Sigmoid colon (tissue), 6 donors: ENCODE measurements at regions not wholly inside any gene's neighbourhood (a gene's known extent, or its start where the extent isn't known, plus 50 kb on each side); places are given as distances from the start of the nearest gene placed in this dataset.

Source experiments
- DNase-seq: peaks from one replicate; pipeline ENCODE4 v3.0.0-alpha.2; 2019
- H3K27ac ChIP-seq, 4 donors: fragments of 200-600 bp; sonication (generic); one replicate each; pipeline ENCODE4 v1.5.1; 2016 to 2019; ENCODE audit warnings: mild to moderate bottlenecking in 1 of 4
- H3K27me3 ChIP-seq, 3 donors: fragments of 200-600 bp; sonication (generic); one replicate each; pipeline ENCODE4 v1.5.1; 2019; ENCODE audit warnings: mild to moderate bottlenecking in 1 of 3
- H3K36me3 ChIP-seq, 4 donors: fragments of 200-600 bp; sonication (generic); one replicate each; pipeline ENCODE4 v1.5.1; 2016 to 2019
- H3K4me1 ChIP-seq, 4 donors: fragments of 200-600 bp; sonication (generic); one replicate each; pipeline ENCODE4 v1.5.1; 2017 to 2019
- H3K4me3 ChIP-seq, 4 donors: fragments of 200-600 bp; sonication (generic); one replicate each; pipeline ENCODE4 v1.5.1; 2017 to 2019; ENCODE audit warnings: mild to moderate bottlenecking in 2 of 4, moderate library complexity in 1 of 4
- H3K9me3 ChIP-seq, 4 donors: fragments of 200-600 bp in 3 of 4; sonication (generic) in 3 of 4; one replicate each; pipeline versions ENCODE4 v1.5.1 to v1.6.1; 2013 to 2019
- EP300 ChIP-seq, 4 donors: sonication (generic); formaldehyde crosslinking; IDR thresholded peaks; one replicate each; pipeline ENCODE4 v1.6.1; 2017; ENCODE audit warnings: antibody characterized with exemption in 4 of 4
- POLR2A ChIP-seq, 2 donors: fragments of 450-650 bp; IDR thresholded peaks; one replicate each; pipeline ENCODE4 v1.6.1; 2016; ENCODE audit warnings: antibody characterized with exemption in 2 of 2, mild to moderate bottlenecking in 2 of 2, moderate library complexity in 2 of 2
- POLR2AphosphoS5 ChIP-seq, 4 donors: sonication (generic); formaldehyde crosslinking; IDR thresholded peaks; one replicate each; pipeline ENCODE4 v1.6.1; 2017; ENCODE audit warnings: antibody characterized with exemption in 4 of 4
- WGBS, 2 donors: extraction: QIAGEN DNeasy Blood & Tissue Kit; methylation state at CpG; one replicate each; pipeline ENCODE4 v1.1.7; 2013; 5-methylcytosine and 5-hydroxymethylcytosine counted together
- intact Hi-C: fragments of 100-400 bp; cut with DNase I; formaldehyde crosslinking; loops from one replicate; pipeline ENCODE4 v1.15.1; 2023
- TF ChIP-seq, protein P1 (sequence below), 4 experiments: fragments of 450-650 bp in 3 of 4; fragments of 200-600 bp in 1 of 4; IDR thresholded peaks; one replicate each; pipeline ENCODE4 v1.5.1; 2016 to 2019; ENCODE audit warnings: antibody characterized with exemption in 4 of 4, mild to moderate bottlenecking in 3 of 4, moderate library complexity in 2 of 4
- donor health status: healthy with polysubstance abuse.
- donor health status: healthy.

DNA sequence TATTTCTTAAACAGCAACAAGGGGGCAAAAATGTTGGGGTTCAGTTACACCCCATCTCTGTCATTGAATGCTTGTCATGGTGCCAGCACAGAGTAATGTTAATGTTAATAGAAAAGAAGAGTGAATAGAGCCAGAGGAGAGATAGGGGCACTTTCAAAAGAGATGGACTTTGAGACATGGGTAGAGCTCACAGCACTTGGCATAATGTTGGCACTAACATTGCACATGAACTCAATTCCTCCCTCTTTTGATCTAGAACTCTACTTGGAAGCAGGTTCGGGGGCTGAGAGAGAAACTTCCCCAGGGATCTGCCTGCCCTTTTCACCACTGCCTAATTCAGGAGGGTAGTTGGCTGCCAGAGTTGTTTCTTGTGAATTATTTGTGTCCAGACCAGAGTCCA lies 188.0 kb upstream of the ADRA1D start:
- Histone ChIP-seq H3K9me3 (no peaks in the 10 kb centered on the region), H3K27me3 (no peaks in the 10 kb centered on the region), H3K4me3 (no peak overlapping the region), H3K36me3 (no peaks in the 10 kb centered on the region), H3K27ac (no peak overlapping the region), H3K4me1 (peaks cover 0 to 6% (median 0%) of the 10 kb centered on the region in 4 donors)
- DNase-seq = no peak
- WGBS, 2 donors = 37 to 44% methylated on average over 1 of the region's 1 CpG
- intact Hi-C loops = no loop called here
- no peak for TF ChIP-seq POLR2A (IDR thresholded peaks at IDR 0.05)
- no peak for TF ChIP-seq POLR2AphosphoS5 (IDR thresholded peaks at IDR 0.05)
- TF ChIP-seq, protein P1, sequence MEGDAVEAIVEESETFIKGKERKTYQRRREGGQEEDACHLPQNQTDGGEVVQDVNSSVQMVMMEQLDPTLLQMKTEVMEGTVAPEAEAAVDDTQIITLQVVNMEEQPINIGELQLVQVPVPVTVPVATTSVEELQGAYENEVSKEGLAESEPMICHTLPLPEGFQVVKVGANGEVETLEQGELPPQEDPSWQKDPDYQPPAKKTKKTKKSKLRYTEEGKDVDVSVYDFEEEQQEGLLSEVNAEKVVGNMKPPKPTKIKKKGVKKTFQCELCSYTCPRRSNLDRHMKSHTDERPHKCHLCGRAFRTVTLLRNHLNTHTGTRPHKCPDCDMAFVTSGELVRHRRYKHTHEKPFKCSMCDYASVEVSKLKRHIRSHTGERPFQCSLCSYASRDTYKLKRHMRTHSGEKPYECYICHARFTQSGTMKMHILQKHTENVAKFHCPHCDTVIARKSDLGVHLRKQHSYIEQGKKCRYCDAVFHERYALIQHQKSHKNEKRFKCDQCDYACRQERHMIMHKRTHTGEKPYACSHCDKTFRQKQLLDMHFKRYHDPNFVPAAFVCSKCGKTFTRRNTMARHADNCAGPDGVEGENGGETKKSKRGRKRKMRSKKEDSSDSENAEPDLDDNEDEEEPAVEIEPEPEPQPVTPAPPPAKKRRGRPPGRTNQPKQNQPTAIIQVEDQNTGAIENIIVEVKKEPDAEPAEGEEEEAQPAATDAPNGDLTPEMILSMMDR (IDR thresholded peaks at IDR 0.05) = no peak
- no peak for TF ChIP-seq EP300 (IDR thresholded peaks at IDR 0.05)

DNA sequence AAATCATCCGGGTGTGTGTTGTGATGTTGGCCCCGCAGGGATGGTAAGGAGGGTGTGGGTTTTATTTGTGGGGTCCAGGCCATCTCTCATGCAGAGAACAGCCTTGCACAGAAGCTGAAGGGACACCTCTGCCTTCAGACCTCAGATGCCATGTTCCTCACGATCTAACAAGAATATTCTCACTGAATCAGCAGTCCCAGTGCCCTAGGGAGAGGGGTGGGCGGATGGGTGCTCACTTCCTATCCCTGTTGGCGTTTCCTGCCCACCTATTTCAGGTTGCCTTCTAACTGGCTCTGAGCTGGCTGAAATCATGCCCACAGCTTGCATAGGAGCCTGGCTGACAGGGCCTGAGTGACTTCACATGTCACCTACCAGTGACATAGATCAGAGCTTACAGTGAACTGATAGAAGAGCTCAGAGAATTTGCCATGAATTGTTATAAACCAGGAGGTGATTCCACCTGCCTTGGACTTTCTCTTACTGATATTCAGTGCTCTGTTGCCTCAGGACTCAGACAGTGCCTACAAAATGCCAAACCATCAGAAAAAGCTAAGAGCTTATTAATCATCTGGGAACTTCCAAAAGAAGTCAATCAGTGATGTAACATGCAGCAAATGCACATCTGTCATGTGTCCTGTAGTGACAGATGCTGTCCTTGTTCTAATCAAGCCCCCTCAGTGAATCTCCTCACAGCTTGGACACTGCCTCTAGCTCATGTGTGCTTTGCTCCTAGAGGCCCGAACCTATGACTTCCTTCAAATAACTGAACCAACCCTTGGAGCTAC lies 186.8 kb upstream of the ADRA1D start:
- WGBS, 2 donors = 72 to 83% methylated on average over 6 of the region's 6 CpGs
- no peak for DNase-seq

DNA sequence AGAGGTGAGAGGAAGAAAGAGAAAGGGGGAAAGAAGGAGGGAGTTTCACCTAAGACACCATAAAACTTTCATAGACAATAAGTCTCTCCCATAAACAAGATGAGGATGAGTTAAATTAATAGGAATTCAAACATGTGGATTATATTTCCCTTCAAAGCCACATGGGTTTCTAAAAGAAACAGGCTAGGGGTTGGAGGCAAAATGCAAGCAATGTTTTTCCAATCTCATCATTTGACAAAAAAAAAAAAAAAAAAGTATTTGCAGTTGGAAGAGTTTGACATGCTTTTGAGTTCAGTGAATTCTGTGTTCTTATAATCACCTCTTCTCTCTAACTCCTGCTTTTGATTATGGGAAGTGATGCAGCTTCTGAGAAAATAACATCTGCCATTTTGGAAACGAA lies 186.1 kb upstream of the ADRA1D start:
- TF ChIP-seq, protein P1 (IDR thresholded peaks at IDR 0.05) = no peak
- TF ChIP-seq EP300 (IDR thresholded peaks at IDR 0.05) (no peak), POLR2A (IDR thresholded peaks at IDR 0.05) (no peak), POLR2AphosphoS5 (IDR thresholded peaks at IDR 0.05) (no peak)
- Histone ChIP-seq H3K27me3 (no peaks in the 10 kb centered on the region), H3K4me3 (no peak overlapping the region), H3K9me3 (no peaks in the 10 kb centered on the region), H3K27ac (no peak overlapping the region), H3K4me1 (peaks cover 0 to 6% (median 0%) of the 10 kb centered on the region in 4 donors), H3K36me3 (no peaks in the 10 kb centered on the region)
- intact Hi-C loops = no loop called here
- 47 to 71% methylated on average over 1 of the region's 1 CpG for WGBS, 2 donors
- DNase-seq = no peak

More for the DNA sequence above, 186.8 kb upstream of the ADRA1D start:
- Histone ChIP-seq H3K27ac (no peak overlapping the region), H3K4me1 (peaks cover 0 to 6% (median 0%) of the 10 kb centered on the region in 4 donors), H3K9me3 (no peaks in the 10 kb centered on the region), H3K36me3 (no peaks in the 10 kb centered on the region), H3K4me3 (no peak overlapping the region), H3K27me3 (no peaks in the 10 kb centered on the region)
- TF ChIP-seq EP300 (IDR thresholded peaks at IDR 0.05) = no peak
- TF ChIP-seq POLR2AphosphoS5 (IDR thresholded peaks at IDR 0.05) = no peak
- no peak for TF ChIP-seq POLR2A (IDR thresholded peaks at IDR 0.05)
- TF ChIP-seq, protein P1 (IDR thresholded peaks at IDR 0.05) = no peak
- intact Hi-C loops = no loop called here

DNA sequence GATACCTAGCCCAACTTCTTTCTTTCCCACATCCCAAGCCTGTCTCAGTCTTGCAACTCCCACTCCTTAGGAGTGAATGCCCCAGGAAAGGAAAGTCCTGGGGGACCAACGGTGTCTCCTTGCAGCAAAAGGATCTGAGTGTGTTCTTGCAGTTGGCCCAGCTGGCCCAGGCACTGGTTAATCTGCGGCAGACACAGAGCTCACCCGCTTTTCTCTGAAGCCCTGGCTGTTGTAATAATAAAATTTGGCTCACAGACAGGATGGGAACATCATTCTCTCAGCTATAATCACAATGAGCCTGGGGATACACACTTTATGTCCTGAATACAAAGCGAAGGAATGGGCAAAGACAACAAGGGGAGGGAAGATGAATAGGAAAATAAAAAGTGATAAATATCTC lies 185.6 kb upstream of the ADRA1D start:
- no peaks in the 10 kb centered on the region for H3K27me3 ChIP-seq
- 62 to 69% methylated on average over 4 of the region's 4 CpGs for WGBS, 2 donors
- no peaks in the 10 kb centered on the region for H3K9me3 ChIP-seq
- no peaks in the 10 kb centered on the region for H3K36me3 ChIP-seq
- no peak for TF ChIP-seq POLR2A (IDR thresholded peaks at IDR 0.05)
- TF ChIP-seq, protein P1 (IDR thresholded peaks at IDR 0.05) = no peak
- TF ChIP-seq EP300 (IDR thresholded peaks at IDR 0.05) = no peak
- no peak for TF ChIP-seq POLR2AphosphoS5 (IDR thresholded peaks at IDR 0.05)
- peaks cover 0 to 6% (median 0%) of the 10 kb centered on the region in 4 donors for H3K4me1 ChIP-seq
- intact Hi-C loops = no loop called here
- H3K4me3 ChIP-seq = no peak overlapping the region
- no peak for DNase-seq
- H3K27ac ChIP-seq = no peak overlapping the region
